ENCODE measurements at regions not wholly inside any gene's neighbourhood (a gene's known extent, or its start where the extent isn't known, plus 50 kb on each side); places are given as distances from the start of the nearest gene placed in this dataset.

GRCh38 chr14:87142551-87143211, 850.3 kb downstream of the GALC start:
- DNase-seq (ENCODE audit: low spot score), result no peak
- H3K27me3 ChIP-seq (ENCODE audit: control insufficient read depth in 4 of 4, insufficient read depth in 4 of 4, low read length in 3 of 4), result no peaks in the 10 kb centered on the region

GRCh38 chr14:87141801-87142200, 851.2 kb downstream of the GALC start:
- no peak for DNase-seq (ENCODE audit: low spot score)
- no peak overlapping the region for H3K4me3 ChIP-seq (ENCODE audit: low read depth in 1 of 3, low read length in 3 of 3)
- no peak overlapping the region for H3K9ac ChIP-seq (ENCODE audit: low read depth in 1 of 2, low read length in 2 of 2)
- no peaks in the 10 kb centered on the region for H3K4me1 ChIP-seq (ENCODE audit: control insufficient read depth in 4 of 4, insufficient read depth in 4 of 4, low read length in 3 of 4)
- no peaks in the 10 kb centered on the region for H3K9me3 ChIP-seq (ENCODE audit: control insufficient read depth in 4 of 4, low read length in 3 of 4)
- no peak overlapping the region for H3K27ac ChIP-seq (ENCODE audit: low read depth in 1 of 2, low read length in 2 of 2)
- no peaks in the 10 kb centered on the region for H3K36me3 ChIP-seq (ENCODE audit: control insufficient read depth in 4 of 4, insufficient read depth in 3 of 4, low read depth in 1 of 4, low read length in 3 of 4)
- 64% methylated on average over 2 of the region's 2 CpGs for WGBS
- no peaks in the 10 kb centered on the region for H3K27me3 ChIP-seq (ENCODE audit: control insufficient read depth in 4 of 4, insufficient read depth in 4 of 4, low read length in 3 of 4)
- TF ChIP-seq ZBTB33 (IDR thresholded peaks at IDR 0.05) (no peak), HNF4A (conservative IDR thresholded peaks at IDR 0.05) (no peak), REST (IDR thresholded peaks at IDR 0.05) (no peak), FOXA2 (IDR thresholded peaks at IDR 0.05) (no peak), NR2F2 (IDR thresholded peaks at IDR 0.05) (no peak), SP1 (IDR thresholded peaks at IDR 0.05) (no peak), HNF4G (IDR thresholded peaks at IDR 0.05) (no peak), RXRA (IDR thresholded peaks at IDR 0.05) (no peak), YY1 (IDR thresholded peaks at IDR 0.05) (no peak)

More at GRCh38 chr14:87142551-87143211, 850.3 kb downstream of the GALC start:
- no peak for TF ChIP-seq REST (IDR thresholded peaks at IDR 0.05)
- no peak for TF ChIP-seq NR2F2 (IDR thresholded peaks at IDR 0.05)
- TF ChIP-seq MAX (IDR thresholded peaks at IDR 0.05), result no peak
- TF ChIP-seq RXRA (IDR thresholded peaks at IDR 0.05), result no peak
- no peak for TF ChIP-seq TAF1 (conservative IDR thresholded peaks at IDR 0.05)
- TF ChIP-seq ATF3 (IDR thresholded peaks at IDR 0.05), result no peak
- no peak for TF ChIP-seq ZBTB33 (IDR thresholded peaks at IDR 0.05)
- Histone ChIP-seq H3K4me3 (ENCODE audit: low read depth in 1 of 3, low read length in 3 of 3) (no peak overlapping the region), H3K27ac (ENCODE audit: low read depth in 1 of 2, low read length in 2 of 2) (no peak overlapping the region), H3K9me3 (ENCODE audit: control insufficient read depth in 4 of 4, low read length in 3 of 4) (no peaks in the 10 kb centered on the region), H3K9ac (ENCODE audit: low read depth in 1 of 2, low read length in 2 of 2) (no peak overlapping the region), H3K4me1 (ENCODE audit: control insufficient read depth in 4 of 4, insufficient read depth in 4 of 4, low read length in 3 of 4) (no peaks in the 10 kb centered on the region), H3K36me3 (ENCODE audit: control insufficient read depth in 4 of 4, insufficient read depth in 3 of 4, low read depth in 1 of 4, low read length in 3 of 4) (no peaks in the 10 kb centered on the region)
- 87% methylated on average over 3 of the region's 3 CpGs for WGBS
